8988T (cell line): ENCODE measurements at regions not wholly inside any gene's neighbourhood (a gene's known extent, or its start where the extent isn't known, plus 50 kb on each side); places are given as distances from the start of the nearest gene placed in this dataset.

Experiments
- DNase-seq: peaks from one replicate; pipeline ENCODE4 v3.0.0; 2011

DNA sequence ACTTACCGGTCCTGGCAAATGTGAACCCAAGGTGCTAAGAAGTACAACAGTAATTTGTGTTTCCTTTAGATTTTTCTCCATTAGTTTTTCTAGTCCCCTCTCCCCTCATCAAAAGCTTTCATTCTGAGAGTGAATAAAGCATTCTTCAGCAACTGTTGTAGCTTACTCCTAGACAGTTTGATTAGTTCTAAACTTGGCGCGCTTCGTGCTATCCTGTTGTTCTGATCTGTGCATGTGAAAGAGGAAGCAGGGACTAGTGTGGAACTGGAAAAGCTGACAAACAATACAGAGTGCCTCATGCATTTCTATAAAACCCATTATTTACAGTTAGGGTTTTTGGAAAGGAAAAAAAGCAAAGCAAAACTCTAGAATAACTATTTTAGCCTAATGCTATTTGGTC, 556.9 kb upstream of the SLIT2 start:
- DNase-seq = no peak

DNA sequence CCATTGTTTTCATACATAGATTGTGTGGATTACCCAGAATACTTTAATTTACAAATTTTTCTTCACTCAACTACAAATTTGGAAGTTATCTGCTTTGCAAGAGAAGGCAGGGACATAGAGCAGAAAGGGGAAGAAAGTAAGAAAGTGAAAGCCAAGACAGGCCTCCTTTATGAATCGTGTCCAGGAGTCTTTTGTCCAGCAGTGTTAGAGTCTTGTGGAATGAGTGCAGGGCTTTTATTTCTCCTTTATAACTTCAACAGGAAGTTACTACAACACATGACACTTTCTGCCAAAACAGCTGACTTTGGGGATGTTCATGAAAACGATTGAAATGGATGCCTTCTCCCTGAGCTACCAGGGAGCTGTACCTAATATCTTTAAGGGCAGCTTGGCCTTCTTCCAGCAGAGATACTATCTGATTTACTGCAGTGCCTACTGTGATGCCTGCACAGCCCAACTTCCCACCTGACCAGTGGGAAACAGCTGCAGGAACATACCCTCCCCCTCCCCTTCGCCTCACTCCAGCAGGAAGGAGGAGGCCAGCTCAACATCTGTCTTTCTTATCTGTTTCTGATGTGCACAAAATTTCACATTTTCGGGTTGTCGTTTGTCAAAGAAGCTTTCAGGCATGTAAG, 557.7 kb upstream of the SLIT2 start:
- DNase-seq = no peak

GRCh38 chr4:19689511-19689910, 562.2 kb upstream of the SLIT2 start:
- no peak for DNase-seq

DNA sequence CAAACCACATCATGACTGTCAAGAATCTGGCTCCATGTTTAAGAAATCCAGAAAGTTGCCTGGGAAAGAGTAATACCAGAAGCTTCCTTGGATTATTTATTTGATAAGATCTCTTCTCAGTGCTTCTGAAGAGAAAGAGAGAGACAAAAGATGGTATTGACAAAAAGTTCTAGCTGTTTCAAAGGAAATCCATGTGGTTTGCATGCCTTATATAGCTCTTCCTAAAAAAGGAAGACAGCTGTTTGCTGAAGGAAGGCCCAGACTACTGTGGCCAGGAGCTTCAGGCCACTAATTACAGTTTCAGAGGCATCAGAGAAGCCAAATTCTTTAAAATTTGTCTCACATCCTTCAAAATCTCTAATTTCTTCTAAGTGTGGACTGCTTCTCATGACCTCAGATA, 565.2 kb upstream of the SLIT2 start:
- no peak for DNase-seq

DNA sequence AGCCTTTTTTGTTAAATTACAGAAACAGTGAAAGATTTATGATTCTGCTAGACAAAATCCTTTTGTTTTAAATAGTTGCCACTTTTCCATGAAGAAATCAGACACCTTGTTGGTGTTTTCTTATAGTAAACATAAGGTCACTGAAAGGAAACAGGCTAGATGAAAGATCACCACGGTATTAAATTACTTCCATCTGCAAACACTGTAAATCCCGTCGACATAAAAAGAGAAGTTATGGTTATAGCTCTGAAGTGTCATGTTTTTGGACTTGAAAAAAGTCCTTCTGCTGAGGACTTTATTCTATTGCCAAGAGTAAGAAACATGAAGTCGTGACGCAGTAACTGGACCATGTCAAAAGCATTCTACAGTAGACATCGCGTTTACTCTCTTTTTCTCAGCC, 567.6 kb upstream of the SLIT2 start:
- no peak for DNase-seq

DNA sequence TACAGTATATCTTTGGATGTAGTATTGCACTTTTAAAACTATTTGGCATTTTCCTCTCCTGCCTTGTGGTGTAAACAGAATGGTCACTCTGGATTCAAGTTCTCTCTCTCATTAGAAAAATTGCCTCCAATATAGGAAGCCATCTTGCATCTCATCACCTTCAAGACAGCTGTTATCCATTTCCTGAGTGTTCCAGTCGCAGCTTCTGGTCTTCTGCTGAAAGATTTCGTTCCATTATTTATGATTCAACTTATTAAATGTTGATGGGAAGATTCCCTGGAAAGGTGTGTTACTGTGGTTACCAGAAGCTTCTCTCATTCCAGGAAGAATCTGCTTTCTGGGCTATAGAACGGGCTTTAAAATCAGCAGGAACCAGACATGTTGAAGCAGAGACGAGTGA, 568.3 kb upstream of the SLIT2 start:
- DNase-seq = no peak

GRCh38 chr4:19677211-19677610, 574.5 kb upstream of the SLIT2 start:
- no peak for DNase-seq

DNA sequence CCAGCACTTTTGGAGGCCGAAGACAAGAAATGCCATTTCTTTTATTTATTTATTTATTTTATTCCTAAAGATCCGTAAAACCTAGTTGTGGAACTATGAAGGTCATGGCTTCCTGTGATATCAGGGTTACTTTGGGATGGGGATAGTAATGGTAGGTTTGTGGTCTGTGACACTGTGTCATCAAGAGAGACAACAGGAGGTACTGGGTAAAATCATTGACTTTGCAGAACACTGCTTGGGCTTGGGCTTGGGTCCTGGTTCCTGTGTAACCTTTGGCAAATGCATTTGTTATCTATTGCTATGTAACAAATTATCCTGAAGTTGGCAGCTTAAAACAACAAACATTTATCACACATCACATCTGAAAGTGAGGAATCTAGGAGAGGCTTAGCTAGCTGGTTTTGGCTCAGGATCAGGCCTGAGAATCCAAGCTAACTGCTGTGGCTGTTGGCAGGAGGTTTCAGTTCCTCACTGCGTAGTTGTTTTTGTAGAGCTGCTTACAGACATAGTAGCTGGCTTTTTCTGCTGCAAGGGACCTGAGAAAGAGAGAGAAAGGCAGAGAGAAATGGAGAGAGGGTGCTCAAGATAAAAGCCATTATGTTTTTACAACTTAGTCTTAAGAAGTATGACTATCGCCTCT, 576.4 kb upstream of the SLIT2 start:
- no peak for DNase-seq

DNA sequence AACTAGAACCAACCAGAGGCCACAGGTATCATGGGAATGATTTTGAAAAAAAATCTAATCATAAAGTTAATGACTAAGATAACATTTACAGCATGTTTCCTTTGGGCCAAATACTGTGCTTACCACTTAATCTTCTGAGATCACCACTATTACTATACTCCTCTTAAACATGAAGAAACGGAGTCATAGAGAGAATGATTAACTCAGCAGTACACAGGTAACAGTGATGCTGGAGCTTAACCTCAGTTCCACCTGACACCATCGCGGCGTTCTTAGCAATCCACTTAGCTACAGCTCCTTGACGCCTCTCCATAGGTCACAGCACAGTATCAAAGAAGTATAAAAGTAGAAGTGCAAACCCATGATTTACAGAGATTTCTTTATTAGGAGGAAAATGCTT, 592.6 kb upstream of the SLIT2 start:
- no peak for DNase-seq

DNA sequence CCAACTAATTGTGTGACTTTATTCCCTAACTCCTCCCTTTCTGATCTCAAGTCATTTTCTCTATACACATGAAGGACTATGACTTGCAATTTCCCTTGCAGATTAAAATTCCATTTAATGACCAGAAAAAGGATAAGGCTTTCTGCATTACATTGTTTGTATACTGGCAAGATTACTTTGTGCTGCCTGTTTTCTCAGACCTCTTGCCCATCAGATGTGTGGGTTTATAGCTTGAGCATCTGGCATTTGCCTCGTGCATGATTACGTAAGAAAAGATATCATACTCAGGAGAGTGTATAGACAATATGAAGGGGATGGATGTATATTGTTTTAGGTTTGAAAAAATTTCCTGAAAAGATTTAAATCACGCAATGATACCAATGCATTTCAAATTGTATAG, 593.8 kb upstream of the SLIT2 start:
- DNase-seq = no peak

DNA sequence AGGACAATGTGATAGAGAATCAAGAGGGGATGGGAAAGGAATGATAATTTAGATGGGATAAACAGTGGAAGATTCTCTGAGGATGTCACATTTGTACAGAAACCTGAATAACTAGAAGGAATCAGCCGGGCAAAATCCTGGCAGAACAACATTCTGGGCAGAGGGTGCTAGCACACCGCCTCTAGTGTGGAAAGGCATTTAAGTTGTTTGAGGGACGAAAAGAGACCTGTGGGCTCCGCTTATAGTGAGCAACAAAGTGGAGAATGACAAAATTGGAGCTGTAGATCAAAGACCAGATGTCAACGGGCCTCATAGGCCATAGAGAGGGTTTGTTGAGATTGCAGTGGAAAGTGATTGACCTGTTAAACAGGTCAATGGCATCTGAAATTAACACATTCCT, 596.0 kb upstream of the SLIT2 start:
- no peak for DNase-seq

- DNase-seq = no peak
Measured at GRCh38 chr4:19650903-19651864, 600.5 kb upstream of the SLIT2 start.

DNA sequence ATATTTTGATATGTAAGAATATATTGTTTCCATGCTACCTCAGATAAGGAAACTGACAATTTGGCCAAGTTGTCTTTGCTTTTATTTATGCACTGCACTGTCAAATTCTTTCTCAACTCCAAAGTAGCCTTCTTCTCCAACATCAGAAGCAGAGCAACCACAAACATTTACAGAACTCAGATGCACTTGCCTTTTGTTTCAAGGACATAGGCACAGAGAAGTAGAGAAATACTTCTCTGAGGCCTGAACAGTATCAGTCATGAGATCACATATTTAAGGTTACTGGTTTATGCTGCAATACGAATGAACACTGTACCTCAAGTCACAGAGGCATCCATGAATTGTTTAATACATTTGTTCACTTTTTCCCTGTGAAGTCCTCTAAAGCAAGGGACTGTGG, 606.1 kb upstream of the SLIT2 start:
- DNase-seq = no peak

DNA sequence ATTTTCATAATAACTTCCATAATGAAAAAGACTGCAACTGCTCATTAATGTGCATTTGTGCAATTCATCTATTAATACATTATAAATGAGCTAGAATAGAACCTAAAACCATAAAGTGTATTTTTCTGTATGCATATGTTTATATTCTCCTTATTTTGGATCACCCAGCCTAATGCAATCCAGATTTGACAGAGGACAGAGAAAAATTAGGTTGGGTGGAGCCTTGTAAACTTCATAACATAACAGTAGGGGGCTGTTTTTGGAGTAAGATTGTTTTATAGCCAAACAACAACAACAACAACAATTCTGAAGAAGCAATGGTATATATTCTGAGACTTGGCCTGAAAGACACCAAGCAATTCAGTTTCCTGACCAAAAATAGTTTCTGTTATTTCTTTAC, 615.3 kb upstream of the SLIT2 start:
- no peak for DNase-seq

DNA sequence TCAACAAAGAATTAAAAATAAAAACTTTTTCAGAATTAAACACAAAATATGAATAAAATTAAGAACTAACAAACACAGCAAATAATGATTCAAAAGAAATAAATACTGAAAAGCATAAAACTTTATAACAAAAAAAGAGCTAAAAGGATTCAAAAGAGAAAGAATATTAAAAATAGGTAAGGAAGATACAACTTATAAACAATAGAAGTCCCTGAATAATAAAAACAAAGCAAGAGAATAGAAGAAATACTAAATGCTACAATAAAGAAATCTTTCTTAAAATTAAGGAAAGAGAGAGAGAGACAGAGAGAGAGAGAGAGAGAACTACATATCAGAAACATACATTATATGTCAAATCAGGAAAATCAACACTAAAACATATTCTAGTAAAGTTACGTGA, 619.9 kb upstream of the SLIT2 start:
- DNase-seq = no peak

DNA sequence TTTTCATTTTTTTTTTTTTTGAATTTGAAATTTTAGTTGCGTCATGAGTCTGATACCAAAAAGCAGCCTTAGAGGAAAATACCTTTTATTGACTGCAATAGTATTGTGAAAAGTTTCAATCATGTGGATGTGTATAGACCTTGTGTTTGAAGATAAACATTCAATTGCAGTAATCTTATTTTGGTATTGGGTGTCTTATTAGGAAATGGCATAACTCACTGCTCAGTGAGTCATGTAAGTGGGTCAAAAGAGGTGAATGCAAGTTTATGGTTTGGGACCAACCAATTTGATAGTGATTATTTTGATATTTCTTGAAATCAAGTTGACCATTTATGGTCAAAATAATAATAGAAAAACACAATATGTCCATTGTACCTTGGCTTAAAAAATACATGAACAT, 627.8 kb upstream of the SLIT2 start:
- no peak for DNase-seq

DNA sequence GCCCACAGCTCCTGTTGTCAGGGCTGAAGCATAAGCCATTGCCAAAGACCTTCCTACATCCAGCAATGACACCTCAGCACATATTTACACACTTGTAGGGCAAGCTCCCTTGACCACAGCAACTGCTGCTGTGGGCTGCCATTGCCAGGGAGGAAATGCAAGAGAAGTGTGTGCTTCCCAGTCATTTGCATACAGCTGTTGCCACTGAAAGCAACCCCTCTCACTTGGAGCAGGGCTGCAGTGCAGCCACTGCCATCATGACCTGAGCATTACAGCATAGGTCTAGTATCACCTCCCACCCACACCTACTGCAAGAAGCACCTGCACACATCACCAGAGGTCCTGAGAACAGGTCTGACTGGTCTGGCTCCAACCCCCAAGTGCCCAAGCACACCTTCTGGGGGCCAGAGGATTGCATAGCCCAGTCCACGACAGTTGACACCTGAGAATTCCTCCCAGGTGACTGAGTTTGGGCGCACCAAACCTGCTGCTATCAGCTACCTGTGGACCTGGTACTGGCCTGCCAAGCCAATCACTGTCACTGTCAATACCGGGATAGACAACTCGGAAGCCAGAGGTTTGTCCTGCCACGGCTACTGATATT, 636.5 kb upstream of the SLIT2 start:
- DNase-seq = no peak

GRCh38 chr4:19614171-19614570, 637.5 kb upstream of the SLIT2 start:
- no peak for DNase-seq

DNA sequence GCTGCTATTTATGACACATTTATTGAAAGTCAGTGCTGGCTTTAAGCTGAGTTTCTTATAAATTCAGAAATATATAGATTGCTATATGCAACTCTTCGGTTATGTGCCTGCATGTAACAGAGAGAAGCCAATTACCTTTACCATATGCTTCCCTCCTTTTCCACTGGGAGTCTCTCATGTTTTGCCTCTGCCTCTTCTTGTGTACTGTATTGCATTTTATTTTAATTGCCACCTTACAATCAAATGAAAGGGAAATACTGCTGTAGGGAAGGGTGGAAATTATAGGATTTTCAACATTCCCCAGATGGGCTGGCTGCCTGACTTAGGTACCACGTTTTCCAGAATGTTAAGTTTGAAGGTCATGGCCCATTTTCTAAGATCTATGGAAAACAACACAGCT, 655.4 kb upstream of the SLIT2 start:
- no peak for DNase-seq

- no peak for DNase-seq
Measured at GRCh38 chr4:19592391-19592790, 659.3 kb upstream of the SLIT2 start.

DNA sequence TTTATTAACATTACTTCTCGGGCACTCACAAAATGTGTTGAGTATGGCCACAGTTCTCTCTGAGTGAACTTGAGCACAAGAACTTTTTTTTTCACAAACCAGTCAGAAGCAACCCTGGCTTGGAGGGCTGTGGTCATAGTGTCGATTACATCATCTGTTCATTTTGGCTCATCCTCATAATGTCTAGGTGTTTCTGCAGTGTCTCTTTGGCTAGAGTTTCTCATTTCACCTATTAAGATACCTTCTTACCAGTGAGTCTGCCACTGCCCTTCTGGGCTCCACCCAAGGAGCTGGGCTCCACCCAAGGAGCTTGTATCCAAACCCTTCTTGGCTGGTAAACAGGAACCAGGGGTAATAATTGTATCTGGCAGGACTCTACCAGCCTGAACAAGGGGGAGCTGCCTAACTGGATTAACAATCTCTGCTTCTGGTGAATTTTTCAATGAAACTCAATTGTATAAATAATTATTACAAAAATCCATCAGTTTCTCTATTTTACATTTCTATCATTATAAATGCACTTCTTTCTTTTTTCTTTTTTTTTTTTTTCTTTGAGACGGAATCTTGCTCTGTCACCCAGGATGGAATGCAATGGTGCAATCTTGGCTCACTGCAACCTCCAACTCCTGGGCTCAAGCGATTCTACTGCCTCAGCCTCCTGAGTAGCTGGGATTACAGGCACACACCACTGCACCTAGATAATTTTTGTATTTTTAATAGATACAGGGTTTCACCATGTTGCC, 667.7 kb upstream of the SLIT2 start:
- no peak for DNase-seq

- no peak for DNase-seq
Measured at GRCh38 chr4:19580095-19580494, 671.6 kb upstream of the SLIT2 start.

- no peak for DNase-seq
Measured at GRCh38 chr4:19579608-19580007, 672.1 kb upstream of the SLIT2 start.
